HG02938 (cell line): ENCODE measurements at regions not wholly inside any gene's neighbourhood (a gene's known extent, or its start where the extent isn't known, plus 50 kb on each side); places are given as distances from the start of the nearest gene placed in this dataset.

Experiments
- ATAC-seq: cut with Tn5 transposase; IDR thresholded peaks from one replicate; pipeline ENCODE4 v1.9.1; 2021; ENCODE audit warnings: mild to moderate bottlenecking, moderate library complexity; ENCODE audit not compliant: unreplicated experiment

- no peak for ATAC-seq
Observed at GRCh38 chr7:131010717-131011431, 276.9 kb upstream of the KLF14 start.

GRCh38 chr7:131011432-131011742, 277.4 kb upstream of the KLF14 start:
- no peak for ATAC-seq

GRCh38 chr7:131011976-131012375, 278.0 kb upstream of the KLF14 start:
- no peak for ATAC-seq

DNA sequence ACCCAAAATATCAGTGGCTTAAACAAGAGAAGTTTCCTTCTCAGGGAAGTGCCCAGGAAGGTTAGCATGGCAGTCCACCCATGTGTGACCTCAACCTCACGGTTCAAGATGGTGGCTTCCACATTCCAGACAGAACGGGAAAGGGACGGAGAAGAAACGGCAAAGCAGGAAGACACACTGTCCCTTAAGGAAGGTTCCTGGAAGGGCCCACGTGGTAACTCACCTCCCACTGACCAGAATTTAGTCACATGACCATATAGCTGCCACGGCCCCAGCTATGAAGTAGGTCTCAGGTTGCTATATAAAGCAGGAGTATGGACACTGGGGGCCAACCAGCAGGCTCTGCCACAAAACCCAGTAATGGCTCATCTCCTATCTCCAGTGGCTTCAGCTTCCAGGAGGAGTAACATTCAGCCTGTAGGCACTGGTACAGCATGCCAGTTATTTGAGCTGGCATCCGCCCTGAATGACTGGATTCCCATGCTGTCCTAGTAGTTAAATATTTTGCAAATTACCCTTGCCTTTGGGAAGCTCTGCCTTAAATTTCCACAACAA, 278.5 kb upstream of the KLF14 start:
- no peak for ATAC-seq

GRCh38 chr7:131013716-131014115, 279.7 kb upstream of the KLF14 start:
- ATAC-seq: no peak

GRCh38 chr7:131014906-131015656, 281.1 kb upstream of the KLF14 start:
- ATAC-seq: no peak

- no peak for ATAC-seq
Observed at GRCh38 chr7:131015657-131015958, 281.6 kb upstream of the KLF14 start.

GRCh38 chr7:131016230-131016629, 282.2 kb upstream of the KLF14 start:
- ATAC-seq: no peak

DNA sequence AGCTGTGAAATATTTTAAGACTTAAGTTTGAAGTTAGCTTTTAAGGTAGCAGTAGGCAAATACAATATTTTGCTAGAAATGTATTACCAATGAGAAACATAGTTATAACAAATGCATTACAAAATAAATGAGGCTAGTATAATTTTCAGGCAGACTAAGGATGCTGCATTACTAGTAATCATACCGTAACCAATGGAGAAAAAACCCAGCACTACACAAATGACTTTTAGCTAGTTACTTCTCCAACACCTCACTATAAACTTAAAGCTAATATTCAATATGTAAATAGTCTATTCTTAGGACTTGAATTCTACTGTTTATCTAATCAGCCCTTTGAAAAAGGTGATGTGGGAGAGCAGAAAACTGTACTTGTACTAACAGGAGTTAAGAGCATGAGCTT, 285.3 kb upstream of the KLF14 start:
- no peak for ATAC-seq

- peak; percentile 45 for ATAC-seq
Observed at GRCh38 chr7:131020759-131021261, 286.8 kb upstream of the KLF14 start.

GRCh38 chr7:131021460-131021859, 287.5 kb upstream of the KLF14 start:
- ATAC-seq: peak; percentile 44

DNA sequence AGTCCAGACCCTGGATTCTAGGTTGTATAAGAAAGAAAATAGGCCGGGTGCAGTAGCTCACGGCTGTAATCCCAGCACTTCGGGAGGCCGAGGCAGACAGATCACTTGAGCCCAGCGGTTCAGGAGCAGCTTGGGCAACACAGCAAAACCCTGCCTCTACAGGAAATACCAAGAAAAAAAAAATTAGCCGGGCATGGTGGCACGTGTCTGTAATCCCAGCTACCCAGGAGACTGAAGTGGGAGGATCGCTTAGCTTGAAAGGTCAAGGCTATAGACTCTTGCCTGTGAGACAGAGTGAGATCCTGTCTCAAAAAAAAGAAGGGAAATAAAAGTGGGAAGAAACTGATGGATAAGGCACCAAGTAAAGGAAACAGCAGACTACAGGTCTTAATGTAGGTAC, 287.9 kb upstream of the KLF14 start:
- no peak for ATAC-seq

- ATAC-seq: no peak
Observed at GRCh38 chr7:131026297-131027000, 292.4 kb upstream of the KLF14 start.

- no peak for ATAC-seq
Observed at GRCh38 chr7:131027287-131027773, 293.3 kb upstream of the KLF14 start.

- ATAC-seq: no peak
Observed at GRCh38 chr7:131028295-131028694, 294.3 kb upstream of the KLF14 start.

- no peak for ATAC-seq
Observed at GRCh38 chr7:131029002-131029401, 295.0 kb upstream of the KLF14 start.

GRCh38 chr7:131031099-131031868, 296.4 kb upstream of the MKLN1 start:
- ATAC-seq: peak; percentile 85

GRCh38 chr7:131032786-131033185, 294.9 kb upstream of the MKLN1 start:
- ATAC-seq: no peak

- no peak for ATAC-seq
Observed at GRCh38 chr7:131034166-131034881, 293.4 kb upstream of the MKLN1 start.

DNA sequence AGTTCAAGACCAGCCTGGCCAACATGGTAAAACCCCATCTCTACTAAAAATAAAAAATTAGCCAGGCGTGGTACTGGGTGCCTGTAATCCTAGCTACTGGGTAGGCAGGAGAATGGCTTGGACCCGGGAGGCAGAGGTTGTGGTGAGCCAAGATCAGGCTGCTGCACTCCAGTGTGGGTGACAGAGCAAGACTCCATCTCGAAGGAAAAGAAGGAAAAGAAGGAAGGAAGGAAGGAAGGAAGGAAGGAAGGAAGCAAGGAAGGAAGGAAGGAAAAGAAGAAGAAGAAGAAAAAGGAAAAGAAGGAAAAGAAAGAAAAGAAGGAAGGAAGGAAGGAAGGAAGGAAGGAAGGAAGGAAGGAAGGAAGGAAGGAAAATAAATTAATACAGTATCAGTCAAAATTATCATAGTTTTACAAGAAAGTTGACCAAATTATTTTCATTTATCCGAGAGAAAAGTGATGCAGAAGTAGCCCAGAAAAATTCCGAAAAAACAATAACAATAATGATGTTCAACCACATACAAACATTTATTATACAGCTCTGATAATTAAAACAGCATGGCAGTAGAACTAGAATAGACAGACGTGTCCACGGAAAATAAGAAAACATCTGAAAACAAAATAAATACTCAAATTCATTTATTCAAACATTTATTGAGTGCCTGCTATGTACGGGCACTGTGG, 292.4 kb upstream of the MKLN1 start:
- no peak for ATAC-seq
